IMR-90 (cell line): ENCODE measurements at regions not wholly inside any gene's neighbourhood (a gene's known extent, or its start where the extent isn't known, plus 50 kb on each side); places are given as distances from the start of the nearest gene placed in this dataset.
"Not testable (repeated sequence)": the region's sequence is repeated elsewhere in the genome, so short reads cannot be mapped to it uniquely, and the experiment has no call there.

Experiments
- ATAC-seq: fragments of 200-7000 bp; cut with Tn5 transposase; 2 replicates; pipeline ENCODE4 v1.9.1; 2020; ENCODE audit warnings: low read depth, mild to moderate bottlenecking, moderate library complexity
- BruUV-seq: library from RNA; stranded (reverse); fragments of 400-500 nt; replicated peaks from 2 replicates; lab custom pipeline; 2021; lab: Mats Ljungman, UMichigan
- CTCF ChIA-PET: fragments of 300-600 bp; formaldehyde crosslinking; extraction: SDS; loops from one replicate; lab custom pipeline; 2021; ENCODE audit warnings: antibody characterized with exemption; lab: Yijun Ruan, JAX
- POLR2A ChIA-PET: fragments of 300-600 bp; sonication (Branson Sonifier 250); formaldehyde crosslinking; loops from one replicate; lab custom pipeline; 2022; ENCODE audit warnings: antibody characterized with exemption; ENCODE audit not compliant: unreplicated experiment; lab: Charles Lee
- DNase-seq: peaks from one replicate; pipeline ENCODE4 v3.0.0; 2013
- H2AFZ ChIP-seq: replicated peaks from 2 replicates; pipeline ENCODE3; 2013; ENCODE audit warnings: low read length, mild to moderate bottlenecking; ENCODE audit not compliant: poor library complexity
- H2AK5ac ChIP-seq: 2 replicates; pipeline ENCODE4 v1.6.1; 2013; ENCODE audit warnings: low read depth, low read length, inconsistent platforms
- H2AK9ac ChIP-seq: replicated peaks from 2 replicates; pipeline ENCODE3; 2013; ENCODE audit warnings: mild to moderate bottlenecking, low read depth, low read length, moderate library complexity; ENCODE audit not compliant: poor library complexity
- H2BK120ac ChIP-seq: 2 replicates; pipeline ENCODE4 v1.6.1; 2013; ENCODE audit warnings: low read depth, low read length, inconsistent platforms
- H2BK15ac ChIP-seq: 3 replicates; pipeline ENCODE4 v1.6.1; 2013; ENCODE audit warnings: low read depth, low read length, inconsistent platforms
- H2BK20ac ChIP-seq: 2 replicates; pipeline ENCODE4 v1.6.1; 2013; ENCODE audit warnings: low read depth, mild to moderate bottlenecking, inconsistent platforms, low read length, moderate library complexity
- H2BK5ac ChIP-seq: 2 replicates; pipeline ENCODE4 v1.6.1; 2013; ENCODE audit warnings: mild to moderate bottlenecking, low read depth, low read length, inconsistent platforms; ENCODE audit not compliant: poor library complexity, severe bottlenecking
- H3K14ac ChIP-seq: replicated peaks from 2 replicates; pipeline ENCODE4 v1.6.1; 2013; ENCODE audit warnings: low read depth, low read length, inconsistent platforms
- H3K18ac ChIP-seq: 2 replicates; pipeline ENCODE4 v1.6.1; 2013; ENCODE audit warnings: low read depth, low read length, control low read depth
- H3K23ac ChIP-seq: 2 replicates; pipeline ENCODE4 v1.6.1; 2013; ENCODE audit warnings: low read depth, low read length, inconsistent platforms
- H3K27ac ChIP-seq: 2 replicates; pipeline ENCODE4 v1.5.1; 2013; ENCODE audit warnings: mild to moderate bottlenecking, control low read depth, low read length; ENCODE audit not compliant: insufficient read depth
- H3K27me3 ChIP-seq: 2 replicates; pipeline ENCODE4 v1.6.1; 2013; ENCODE audit warnings: low read length; ENCODE audit not compliant: control insufficient read depth, insufficient read depth
- H3K36me3 ChIP-seq: 2 replicates; pipeline ENCODE4 v1.6.1; 2013; ENCODE audit warnings: low read length, mixed read lengths; ENCODE audit not compliant: control insufficient read depth, insufficient read depth
- H3K4ac ChIP-seq: 2 replicates; pipeline ENCODE4 v1.6.1; 2013; ENCODE audit warnings: low read depth, low read length, inconsistent platforms
- H3K4me1 ChIP-seq: 2 replicates; pipeline ENCODE4 v1.6.1; 2013; ENCODE audit warnings: low read length, mixed read lengths; ENCODE audit not compliant: control insufficient read depth, insufficient read depth
- H3K4me2 ChIP-seq: 2 replicates; pipeline ENCODE4 v1.6.1; 2013; ENCODE audit warnings: low read depth, mild to moderate bottlenecking, control low read depth, low read length, moderate library complexity
- H3K4me3 ChIP-seq: 2 replicates; pipeline ENCODE4 v1.5.1; 2013; ENCODE audit warnings: low read depth, mild to moderate bottlenecking, control low read depth, low read length, moderate library complexity; ENCODE audit not compliant: insufficient read depth
- H3K56ac ChIP-seq: 2 replicates; pipeline ENCODE4 v1.6.1; 2013; ENCODE audit warnings: low read length, inconsistent platforms; ENCODE audit not compliant: insufficient read depth; ENCODE audit errors: extremely low read depth
- H3K79me1 ChIP-seq, 2 experiments: 2 replicates each; pipeline ENCODE4 v1.6.1; 2013; ENCODE audit warnings: low read length in 2 of 2, inconsistent platforms in 1 of 2, low read depth in 1 of 2
- H3K9ac ChIP-seq: 2 replicates; pipeline ENCODE4 v1.6.1; 2013; ENCODE audit warnings: low read depth, low read length, control low read depth
- H3K9me1 ChIP-seq: 2 replicates; pipeline ENCODE4 v1.6.1; 2013; ENCODE audit warnings: low read length, inconsistent platforms; ENCODE audit not compliant: insufficient read depth
- H3K9me3 ChIP-seq: 2 replicates; pipeline ENCODE4 v1.6.1; 2013; ENCODE audit warnings: low read length; ENCODE audit not compliant: control insufficient read depth, insufficient read depth
- H4K20me1 ChIP-seq: 2 replicates; pipeline ENCODE4 v1.6.1; 2013; ENCODE audit warnings: low read length, inconsistent platforms; ENCODE audit not compliant: insufficient read depth
- H4K5ac ChIP-seq: 2 replicates; pipeline ENCODE4 v1.6.1; 2013; ENCODE audit warnings: mild to moderate bottlenecking, low read depth, low read length, control low read depth
- H4K8ac ChIP-seq, 2 experiments: 2 replicates each; pipeline ENCODE4 v1.6.1; 2013; ENCODE audit warnings: low read depth in 2 of 2, low read length in 2 of 2, control low read depth in 1 of 2, inconsistent platforms in 1 of 2
- H4K91ac ChIP-seq: 2 replicates; pipeline ENCODE4 v1.6.1; 2013; ENCODE audit warnings: low read depth, low read length, inconsistent platforms; ENCODE audit not compliant: insufficient read depth
- BHLHE40 ChIP-seq: fragments of 150-350 bp; IDR thresholded peaks from 2 replicates; pipeline ENCODE4 v1.6.1; 2016; ENCODE audit warnings: mild to moderate bottlenecking, low read depth, low read length
- CHD1 ChIP-seq: IDR thresholded peaks from 2 replicates; pipeline ENCODE4 v1.6.1; 2012; ENCODE audit warnings: low read depth, low read length, improper control_type of control experiment
- FOS ChIP-seq: fragments of 150-350 bp; IDR thresholded peaks from 2 replicates; pipeline ENCODE4 v1.6.1; 2016; ENCODE audit warnings: low read depth, low read length
- NFE2L2 ChIP-seq: fragments of 150-350 bp; IDR thresholded peaks from 2 replicates; pipeline ENCODE4 v1.6.1; 2016; ENCODE audit warnings: low read depth, mild to moderate bottlenecking, low read length
- RFX5 ChIP-seq: IDR thresholded peaks from 2 replicates; pipeline ENCODE4 v1.8.0; 2012; ENCODE audit warnings: low read depth, mild to moderate bottlenecking, low read length, moderate library complexity
- WGBS, 2 experiments: methylation state at CpG; one replicate each; pipeline versions ENCODE4 v1.1.5 to v1.1.7; 2013; ENCODE audit warnings: missing lambda C conversion rate in 2 of 2; ENCODE audit not compliant: insufficient read length in 1 of 2; ENCODE audit errors: extremely low coverage in 2 of 2; 5-methylcytosine and 5-hydroxymethylcytosine counted together
- dilution Hi-C: fragments of 300-500 bp; cut with HindIII; formaldehyde crosslinking; loops from one replicate; pipeline ENCODE4 v1.14.3; 2018; ENCODE audit warnings: low sequenced_read_pairs; ENCODE audit not compliant: unreplicated experiment
- in situ Hi-C: fragments of 300-500 bp; cut with MboI; formaldehyde crosslinking; loops from 3 replicates; pipeline ENCODE4 v1.14.3; 2019; ENCODE audit warnings: low sequenced_read_pairs, inconsistent platforms, mixed read lengths
- intact Hi-C: fragments of 100-400 bp; cut with micrococcal nuclease; formaldehyde crosslinking; loops from 2 replicates; pipeline ENCODE4 v1.10.0; 2022
- TF ChIP-seq, protein P1 (sequence below): conservative IDR thresholded peaks from 2 replicates; pipeline ENCODE4 v1.5.1; 2012; ENCODE audit warnings: mild to moderate bottlenecking, low read depth, low read length, improper control_type of control experiment

DNA sequence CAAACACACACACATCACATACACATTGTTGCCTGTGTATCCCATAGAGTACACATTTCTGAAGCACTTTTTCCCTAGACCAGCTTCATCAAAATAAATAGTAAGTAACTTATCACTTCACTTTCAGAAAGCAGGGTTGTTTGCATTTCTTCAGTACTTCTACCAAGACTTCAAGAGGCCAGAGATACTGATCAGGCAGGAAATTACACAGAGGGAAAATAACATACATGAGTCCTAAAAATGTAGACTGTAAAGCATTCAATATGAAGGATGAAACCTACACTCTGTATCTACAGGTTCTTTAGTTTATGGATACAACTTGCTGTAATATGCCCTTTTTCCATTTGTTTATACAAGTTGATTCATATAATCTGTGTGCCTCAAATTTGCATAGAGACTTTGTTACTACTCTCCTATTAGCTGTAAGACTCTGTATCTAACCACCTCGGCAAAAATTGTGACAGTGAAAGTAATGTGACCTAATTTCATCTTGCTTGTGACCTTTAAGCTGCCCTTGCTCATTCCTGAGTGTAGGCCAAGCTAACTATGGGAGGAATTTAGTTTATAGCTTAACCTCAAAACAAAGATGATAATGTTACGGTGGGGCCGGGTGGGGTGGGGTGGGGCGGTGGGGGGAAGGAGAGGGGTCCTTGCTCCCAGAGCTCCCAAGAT is 228.9 kb upstream of the SPOPL start:
- no peak overlapping the region for H2AK9ac ChIP-seq
- no peak overlapping the region for H3K4me3 ChIP-seq
- H2BK5ac ChIP-seq, result peak overlapping the region; percentile 60
- no peak overlapping the region for H3K4me2 ChIP-seq
- no peak overlapping the region for H2AFZ ChIP-seq
- POLR2A ChIA-PET, result no interaction called here
- peak; percentile 15; the same call in 1 of the 2 replicates for ATAC-seq
- no peaks in the 10 kb centered on the region for H3K36me3 ChIP-seq
- H3K18ac ChIP-seq, result peak overlapping the region; percentile 83; the same call in 1 of the 2 replicates
- H3K27me3 ChIP-seq, result no peaks in the 10 kb centered on the region
- H3K79me1 ChIP-seq, result peaks cover 0 to 3% of the 10 kb centered on the region in 2 experiments; a peak in 1 of 4 replicates
- intact Hi-C loops, result loop anchor here (10.0 kb wide), 1 partner anchor 308 kb away; the partner anchor contains the start of gene HNMT
- TF ChIP-seq CHD1, result no peak
- no peak for TF ChIP-seq FOS
- TF ChIP-seq, protein P1, sequence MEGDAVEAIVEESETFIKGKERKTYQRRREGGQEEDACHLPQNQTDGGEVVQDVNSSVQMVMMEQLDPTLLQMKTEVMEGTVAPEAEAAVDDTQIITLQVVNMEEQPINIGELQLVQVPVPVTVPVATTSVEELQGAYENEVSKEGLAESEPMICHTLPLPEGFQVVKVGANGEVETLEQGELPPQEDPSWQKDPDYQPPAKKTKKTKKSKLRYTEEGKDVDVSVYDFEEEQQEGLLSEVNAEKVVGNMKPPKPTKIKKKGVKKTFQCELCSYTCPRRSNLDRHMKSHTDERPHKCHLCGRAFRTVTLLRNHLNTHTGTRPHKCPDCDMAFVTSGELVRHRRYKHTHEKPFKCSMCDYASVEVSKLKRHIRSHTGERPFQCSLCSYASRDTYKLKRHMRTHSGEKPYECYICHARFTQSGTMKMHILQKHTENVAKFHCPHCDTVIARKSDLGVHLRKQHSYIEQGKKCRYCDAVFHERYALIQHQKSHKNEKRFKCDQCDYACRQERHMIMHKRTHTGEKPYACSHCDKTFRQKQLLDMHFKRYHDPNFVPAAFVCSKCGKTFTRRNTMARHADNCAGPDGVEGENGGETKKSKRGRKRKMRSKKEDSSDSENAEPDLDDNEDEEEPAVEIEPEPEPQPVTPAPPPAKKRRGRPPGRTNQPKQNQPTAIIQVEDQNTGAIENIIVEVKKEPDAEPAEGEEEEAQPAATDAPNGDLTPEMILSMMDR, result no peak
- TF ChIP-seq RFX5, result no peak
- TF ChIP-seq NFE2L2, result no peak
- no peak for TF ChIP-seq BHLHE40
- 0 out of 2 replicates have a peak overlapping the region, but pooled peaks have one; percentile 17 for H3K14ac ChIP-seq
- no CpG with 5 or more reads among the region's 4 CpGs for WGBS, 2 experiments
- no peak overlapping the region; a peak in 1 of 4 replicates for H4K8ac ChIP-seq
- no peak overlapping the region for H2AK5ac ChIP-seq
- H3K56ac ChIP-seq, result no peak overlapping the region
- H3K4me1 ChIP-seq, result peaks cover 16% of the 10 kb centered on the region
- no peak overlapping the region for H3K23ac ChIP-seq
- H2BK15ac ChIP-seq, result 0 out of 3 replicates have a peak overlapping the region, but pooled peaks have one; percentile 26
- no peak overlapping the region for H3K4ac ChIP-seq
- no peak overlapping the region for H4K91ac ChIP-seq
- H3K9me1 ChIP-seq, result peaks cover 4% of the 10 kb centered on the region
- dilution Hi-C loops, result no loop called here
- DNase-seq, result peak; percentile 10
- H3K9ac ChIP-seq, result no peak overlapping the region
- no peaks in the 10 kb centered on the region for H4K20me1 ChIP-seq
- H4K5ac ChIP-seq, result no peak overlapping the region
- CTCF ChIA-PET, result no interaction called here
- H2BK120ac ChIP-seq, result peak overlapping the region; percentile 52; the same call in 1 of the 2 replicates
- in situ Hi-C loops, result loop anchor here (10.0 kb wide), 1 partner anchor 318 kb away; no protein-coding TSS in a partner anchor
- H3K27ac ChIP-seq, result no peak overlapping the region
- peak overlapping the region; percentile 61 for H2BK20ac ChIP-seq
- no peaks in the 10 kb centered on the region for H3K9me3 ChIP-seq
- BruUV-seq, result no TSS peak

DNA sequence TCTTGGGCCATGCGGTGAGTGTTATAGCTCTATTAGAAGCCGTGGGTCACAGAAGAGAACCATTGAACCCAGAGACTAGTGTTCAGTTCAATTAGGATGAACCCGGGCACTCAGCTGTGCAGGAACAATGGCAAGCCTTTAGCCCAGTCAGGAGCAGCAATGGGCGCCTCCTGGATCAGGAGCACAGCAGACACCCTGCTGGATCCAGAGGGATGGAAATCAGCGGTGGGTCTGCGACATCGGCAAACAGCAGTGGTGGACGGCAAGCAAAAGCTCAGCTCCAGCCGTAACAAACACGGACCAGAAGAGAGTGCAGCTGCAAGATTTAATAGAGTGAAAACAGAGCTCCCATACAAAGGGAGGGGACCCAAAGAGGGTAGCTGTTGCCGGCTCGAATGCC is 228.3 kb upstream of the SPOPL start:
- H2BK20ac ChIP-seq, H4K91ac ChIP-seq, H3K9ac ChIP-seq, H2BK5ac ChIP-seq, H2BK15ac ChIP-seq, H3K56ac ChIP-seq, H2AFZ ChIP-seq, H4K8ac ChIP-seq, H3K9me1 ChIP-seq, H3K4ac ChIP-seq, H3K23ac ChIP-seq, ATAC-seq, H3K36me3 ChIP-seq, BruUV-seq, H4K20me1 ChIP-seq, POLR2A ChIA-PET, H2AK5ac ChIP-seq, H3K27ac ChIP-seq, DNase-seq, H3K14ac ChIP-seq, H3K4me2 ChIP-seq, H3K9me3 ChIP-seq, H3K4me3 ChIP-seq, H2AK9ac ChIP-seq, H3K27me3 ChIP-seq, CTCF ChIA-PET, dilution Hi-C loops, H3K79me1 ChIP-seq: not testable (repeated sequence)
- WGBS, 2 experiments, result 90% methylated on average over 2 of the region's 12 CpGs; no CpG with 5 or more reads in 1 of the 2 experiments
- in situ Hi-C loops, result loop anchor here (10.0 kb wide), 1 partner anchor 318 kb away; no protein-coding TSS in a partner anchor
- peak overlapping the region; percentile 10; the same call in 1 of the 2 replicates for H2BK120ac ChIP-seq
- intact Hi-C loops, result loop anchor here (10.0 kb wide), 1 partner anchor 308 kb away; the partner anchor contains the start of gene HNMT
- H4K5ac ChIP-seq, result peak overlapping the region; percentile 22; the same call in 1 of the 2 replicates
- peak overlapping the region; percentile 48; the same call in 1 of the 2 replicates for H3K18ac ChIP-seq
- H3K4me1 ChIP-seq, result peaks cover 13% of the 10 kb centered on the region
